NT2/D1 (cell line): ENCODE measurements at regions not wholly inside any gene's neighbourhood (a gene's known extent, or its start where the extent isn't known, plus 50 kb on each side); places are given as distances from the start of the nearest gene placed in this dataset.

Source experiments
- DNase-seq: peaks from one replicate; pipeline ENCODE4 v3.0.0-alpha.2; 2011; ENCODE audit warnings: low read depth, low spot score
- H3K27me3 ChIP-seq: 2 replicates; pipeline ENCODE4 v1.6.0; 2011; ENCODE audit warnings: mild to moderate bottlenecking; ENCODE audit not compliant: insufficient read length, insufficient read depth
- H3K36me3 ChIP-seq: 2 replicates; pipeline ENCODE4 v1.6.1; 2011; ENCODE audit warnings: mild to moderate bottlenecking, low read length, mixed read lengths; ENCODE audit not compliant: insufficient read depth, insufficient read length
- H3K4me1 ChIP-seq: 2 replicates; pipeline ENCODE4 v1.5.1; 2011; ENCODE audit not compliant: insufficient read depth, insufficient read length
- H3K4me3 ChIP-seq: 2 replicates; pipeline ENCODE4 v1.5.1; 2011; ENCODE audit warnings: low read depth; ENCODE audit not compliant: insufficient read length
- H3K9ac ChIP-seq: 2 replicates; pipeline ENCODE4 v1.6.0; 2011; ENCODE audit warnings: low read depth; ENCODE audit not compliant: insufficient read length
- H3K9me3 ChIP-seq: 2 replicates; pipeline ENCODE4 v1.5.1; 2011; ENCODE audit warnings: mild to moderate bottlenecking, low read length; ENCODE audit not compliant: insufficient read depth
- SUZ12 ChIP-seq: IDR thresholded peaks from 2 replicates; pipeline ENCODE4 v1.6.1; 2011; ENCODE audit not compliant: insufficient read length, insufficient read depth; ENCODE audit errors: extremely low read depth
- YY1 ChIP-seq: IDR thresholded peaks from 2 replicates; pipeline ENCODE4 v1.6.1; 2011; ENCODE audit not compliant: insufficient read length, insufficient read depth
- ZNF274 ChIP-seq: IDR thresholded peaks from 2 replicates; pipeline ENCODE4 v1.6.1; 2011; ENCODE audit warnings: mild to moderate bottlenecking, low read depth, low read length

DNA sequence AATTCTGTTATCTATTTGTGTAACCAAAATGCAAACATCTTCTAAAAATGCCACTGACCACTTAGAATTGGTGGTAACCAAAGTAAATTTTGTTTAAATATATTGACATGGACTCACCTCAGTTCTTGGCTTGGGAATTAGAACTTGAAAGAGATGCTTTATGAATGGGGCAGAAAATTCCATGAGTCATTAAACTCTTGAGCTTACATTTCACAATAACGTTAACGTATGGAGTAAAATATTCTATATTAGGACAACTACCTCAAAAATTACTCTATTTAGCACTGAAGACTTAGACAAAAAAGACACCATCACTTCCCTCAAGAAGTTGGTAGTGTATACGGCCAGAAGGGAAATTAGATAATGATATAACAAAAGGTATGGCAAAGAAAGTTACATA lies 752.2 kb upstream of the MARCKS start:
- H3K36me3 ChIP-seq = no peaks in the 10 kb centered on the region
- no peaks in the 10 kb centered on the region for H3K4me1 ChIP-seq
- TF ChIP-seq YY1 = no peak
- no peak for TF ChIP-seq ZNF274
- no peak for TF ChIP-seq SUZ12
- H3K27me3 ChIP-seq = no peaks in the 10 kb centered on the region
- DNase-seq = no peak
- no peak overlapping the region for H3K4me3 ChIP-seq
- H3K9me3 ChIP-seq = no peaks in the 10 kb centered on the region
- no peak overlapping the region for H3K9ac ChIP-seq

DNA sequence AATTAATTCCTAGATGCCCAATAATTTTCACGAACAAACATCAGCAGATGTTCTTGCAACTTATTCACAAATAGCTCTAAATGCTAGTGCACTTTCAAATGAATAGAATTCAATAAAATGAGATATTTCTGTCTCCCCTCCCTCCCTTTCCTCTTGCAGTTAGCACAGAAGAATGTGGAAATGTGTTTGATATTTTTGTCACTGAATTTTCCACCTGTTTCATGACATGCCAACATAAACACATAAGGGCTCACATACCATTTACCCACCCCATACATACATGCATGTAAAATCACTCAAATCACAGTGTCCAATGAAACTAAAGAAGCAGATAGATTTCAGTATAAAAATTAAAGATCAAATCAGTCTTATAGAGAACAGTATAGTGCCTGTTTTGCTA lies 746.9 kb upstream of the MARCKS start:
- no peaks in the 10 kb centered on the region for H3K9me3 ChIP-seq
- no peaks in the 10 kb centered on the region for H3K4me1 ChIP-seq
- no peak for TF ChIP-seq ZNF274
- no peak for TF ChIP-seq SUZ12
- no peak for TF ChIP-seq YY1
- DNase-seq = no peak
- no peak overlapping the region for H3K4me3 ChIP-seq
- no peaks in the 10 kb centered on the region for H3K36me3 ChIP-seq
- no peak overlapping the region for H3K9ac ChIP-seq
- no peaks in the 10 kb centered on the region for H3K27me3 ChIP-seq

DNA sequence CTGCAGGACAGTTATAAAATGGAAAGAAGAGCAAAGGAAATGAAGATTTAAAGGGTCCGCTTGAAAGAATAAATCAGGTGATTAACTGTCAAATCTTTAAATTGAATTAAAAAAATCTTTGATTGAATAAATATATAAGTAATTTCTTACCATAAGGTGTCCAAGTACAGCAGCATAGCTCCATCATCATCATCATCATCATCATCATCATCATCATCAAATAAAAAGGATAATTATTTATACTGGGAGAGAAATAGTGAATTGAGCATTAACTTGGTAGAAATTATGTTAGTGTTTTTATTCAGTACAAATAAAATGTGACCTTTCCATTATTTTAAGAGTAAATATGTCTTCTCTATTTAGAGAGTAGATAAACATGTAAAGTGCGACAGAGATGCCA lies 745.6 kb upstream of the MARCKS start:
- Histone ChIP-seq H3K4me1 (no peaks in the 10 kb centered on the region), H3K27me3 (no peaks in the 10 kb centered on the region), H3K4me3 (no peak overlapping the region), H3K9me3 (no peaks in the 10 kb centered on the region), H3K9ac (no peak overlapping the region), H3K36me3 (no peaks in the 10 kb centered on the region)
- TF ChIP-seq YY1 = no peak
- no peak for DNase-seq

DNA sequence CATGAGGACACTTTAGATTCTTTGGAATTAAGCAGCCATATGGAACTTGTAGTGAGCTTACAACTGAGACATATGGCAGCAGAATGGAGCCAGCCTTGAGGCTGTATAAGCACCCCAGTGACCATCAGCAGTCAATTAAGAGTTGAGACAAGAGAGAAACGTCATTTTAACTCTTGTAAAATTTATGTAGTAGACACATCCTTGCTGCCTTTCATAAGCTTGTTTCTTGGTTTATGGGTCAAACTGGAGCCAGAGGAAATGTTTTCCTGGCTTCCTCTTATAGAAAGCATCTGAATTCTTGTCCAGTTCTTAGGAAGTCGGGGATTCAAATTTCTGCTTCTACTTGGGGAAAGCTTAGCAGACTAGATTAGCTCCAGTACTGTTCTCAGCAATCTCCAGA lies 745.1 kb upstream of the MARCKS start:
- Histone ChIP-seq H3K4me3 (no peak overlapping the region), H3K36me3 (no peaks in the 10 kb centered on the region), H3K9ac (no peak overlapping the region), H3K4me1 (no peaks in the 10 kb centered on the region), H3K27me3 (no peaks in the 10 kb centered on the region), H3K9me3 (no peaks in the 10 kb centered on the region)
- no peak for DNase-seq
- no peak for TF ChIP-seq ZNF274
- TF ChIP-seq SUZ12 = no peak
- no peak for TF ChIP-seq YY1

DNA sequence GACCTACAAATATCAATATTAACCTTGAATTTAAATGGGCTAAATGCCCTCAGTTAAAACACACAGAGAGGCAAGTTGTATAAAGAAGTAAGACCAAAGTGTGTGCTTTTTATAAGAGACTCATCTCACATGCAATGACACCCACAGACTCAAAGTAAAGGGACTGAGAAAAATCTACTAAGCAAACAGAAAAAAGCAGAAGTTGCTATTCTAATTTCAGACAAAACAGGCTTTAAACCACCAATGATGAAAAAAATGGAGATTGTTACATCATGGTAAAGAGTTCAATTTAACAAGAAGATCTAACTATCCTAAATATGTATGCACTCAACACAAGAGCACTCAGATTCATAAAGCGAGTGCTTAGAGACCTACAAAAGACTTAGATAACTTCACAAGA lies 741.9 kb upstream of the MARCKS start:
- Histone ChIP-seq H3K4me3 (no peak overlapping the region), H3K27me3 (no peaks in the 10 kb centered on the region), H3K9ac (no peak overlapping the region), H3K4me1 (no peaks in the 10 kb centered on the region), H3K36me3 (no peaks in the 10 kb centered on the region), H3K9me3 (no peaks in the 10 kb centered on the region)
- DNase-seq = no peak
- TF ChIP-seq YY1 (no peak), SUZ12 (no peak), ZNF274 (no peak)

DNA sequence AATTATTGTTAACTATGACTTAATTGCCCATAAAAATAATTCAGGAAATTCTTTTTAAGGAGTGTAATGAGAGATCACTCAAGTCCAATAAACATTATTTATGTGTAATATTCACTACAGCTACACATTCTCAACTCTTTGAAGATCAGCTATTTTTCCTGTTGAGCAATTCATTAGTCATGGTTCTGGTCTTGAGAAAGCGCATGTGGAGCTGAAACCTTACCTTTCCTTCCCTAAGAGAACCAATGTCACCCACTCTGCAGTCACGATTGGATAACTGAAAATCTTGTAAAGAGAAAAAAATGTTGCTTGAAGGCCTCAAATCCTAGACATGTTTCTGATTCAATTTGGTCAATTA lies 736.9 kb upstream of the MARCKS start:
- Histone ChIP-seq H3K9me3 (no peaks in the 10 kb centered on the region), H3K4me3 (no peak overlapping the region), H3K36me3 (no peaks in the 10 kb centered on the region), H3K27me3 (no peaks in the 10 kb centered on the region), H3K4me1 (no peaks in the 10 kb centered on the region), H3K9ac (no peak overlapping the region)
- TF ChIP-seq SUZ12 = no peak
- no peak for TF ChIP-seq YY1
- TF ChIP-seq ZNF274 = no peak
- DNase-seq = no peak

DNA sequence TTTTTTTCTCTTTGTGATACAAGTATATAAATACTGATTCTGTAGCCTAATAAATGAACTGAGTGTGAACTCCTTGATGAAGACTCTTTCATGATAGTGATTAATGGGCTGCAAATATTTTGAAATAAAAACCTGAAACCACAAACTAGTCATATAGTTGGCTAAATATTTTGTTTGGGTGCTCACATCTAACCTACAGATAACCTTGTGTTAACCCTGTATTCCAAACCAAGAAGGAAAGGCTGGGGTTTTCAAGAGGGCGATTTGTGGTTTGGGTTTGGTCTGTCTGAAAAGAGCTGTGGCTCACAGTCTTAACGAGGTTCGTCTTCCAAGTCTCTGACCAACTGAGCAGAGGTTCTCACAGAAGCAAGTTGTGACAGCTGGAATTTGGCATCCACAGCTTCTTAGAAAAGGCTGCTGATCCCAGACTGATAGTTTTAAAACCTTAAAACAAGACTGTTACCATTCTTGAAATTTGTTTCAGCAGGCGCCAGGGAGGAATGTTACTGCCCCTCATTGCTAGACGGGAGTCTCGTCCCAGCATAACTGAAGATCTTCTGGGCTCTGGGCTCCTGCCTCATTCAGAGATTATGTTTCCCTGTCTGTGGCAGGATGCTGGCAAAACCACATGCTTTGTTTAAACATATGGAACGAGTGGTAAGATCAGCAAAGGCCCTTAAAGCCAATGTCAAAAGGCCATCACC lies 736.4 kb upstream of the MARCKS start:
- no peak overlapping the region for H3K4me3 ChIP-seq
- H3K36me3 ChIP-seq = no peaks in the 10 kb centered on the region
- DNase-seq = no peak
- no peak overlapping the region for H3K9ac ChIP-seq
- no peaks in the 10 kb centered on the region for H3K9me3 ChIP-seq
- H3K27me3 ChIP-seq = no peaks in the 10 kb centered on the region
- TF ChIP-seq YY1 = no peak
- TF ChIP-seq ZNF274 = no peak
- no peak for TF ChIP-seq SUZ12
- no peaks in the 10 kb centered on the region for H3K4me1 ChIP-seq

DNA sequence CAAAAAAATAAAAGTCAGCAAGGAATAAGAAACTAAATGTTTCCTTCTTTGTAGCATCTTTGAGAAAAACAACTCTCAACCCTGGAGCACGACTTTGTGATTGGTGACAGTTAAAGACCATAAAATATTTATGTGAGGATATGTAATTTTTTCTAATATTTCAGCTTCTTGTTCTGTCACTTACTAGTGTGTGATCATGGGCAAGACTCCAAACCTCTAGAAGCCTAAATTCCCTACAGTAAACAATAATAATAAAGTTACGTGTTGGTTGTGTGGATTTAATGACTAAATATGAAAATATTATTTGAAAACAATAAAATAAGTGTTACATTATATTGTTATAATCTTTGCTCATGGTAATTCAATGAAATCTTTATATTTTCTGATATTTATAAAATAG lies 735.6 kb upstream of the MARCKS start:
- TF ChIP-seq ZNF274 = no peak
- no peak for TF ChIP-seq SUZ12
- no peak for TF ChIP-seq YY1
- no peaks in the 10 kb centered on the region for H3K9me3 ChIP-seq
- H3K4me1 ChIP-seq = no peaks in the 10 kb centered on the region
- H3K9ac ChIP-seq = no peak overlapping the region
- no peak overlapping the region for H3K4me3 ChIP-seq
- H3K36me3 ChIP-seq = no peaks in the 10 kb centered on the region
- no peaks in the 10 kb centered on the region for H3K27me3 ChIP-seq
- DNase-seq = no peak
